ENCODE measurements at regions not wholly inside any gene's neighbourhood (a gene's known extent, or its start where the extent isn't known, plus 50 kb on each side); places are given as distances from the start of the nearest gene placed in this dataset.

- no peak for DNase-seq (ENCODE audit: low read depth)
Observed at GRCh38 chr13:72109863-72110262, 242.9 kb upstream of the DACH1 start.

- DNase-seq (ENCODE audit: low read depth) = no peak
Observed at GRCh38 chr13:72104656-72105180, 237.7 kb upstream of the DACH1 start.

- DNase-seq (ENCODE audit: low read depth) = no peak
Observed at GRCh38 chr13:72101768-72102400, 234.9 kb upstream of the DACH1 start.

GRCh38 chr13:72100339-72100738 is 233.3 kb upstream of the DACH1 start:
- no peak for DNase-seq (ENCODE audit: low read depth)

- no peak for DNase-seq (ENCODE audit: low read depth)
Observed at GRCh38 chr13:72097568-72097967, 230.6 kb upstream of the DACH1 start.

- no peak for DNase-seq (ENCODE audit: low read depth)
Observed at GRCh38 chr13:72093262-72093661, 226.3 kb upstream of the DACH1 start.

GRCh38 chr13:72074663-72075062 is 207.7 kb upstream of the DACH1 start:
- no peak for DNase-seq (ENCODE audit: low read depth)

GRCh38 chr13:72072261-72072660 is 205.3 kb upstream of the DACH1 start:
- no peak for DNase-seq (ENCODE audit: low read depth)

- no peak for DNase-seq (ENCODE audit: low read depth)
Observed at GRCh38 chr13:72071713-72072112, 204.7 kb upstream of the DACH1 start.

GRCh38 chr13:72062566-72062965 is 195.6 kb upstream of the DACH1 start:
- no peak for DNase-seq (ENCODE audit: low read depth)

- DNase-seq (ENCODE audit: low read depth) = no peak
Observed at GRCh38 chr13:72061613-72062012, 194.6 kb upstream of the DACH1 start.

- DNase-seq (ENCODE audit: low read depth) = no peak
Observed at GRCh38 chr13:72050251-72050650, 183.2 kb upstream of the DACH1 start.

- DNase-seq (ENCODE audit: low read depth) = no peak
Observed at GRCh38 chr13:72043366-72043765, 176.4 kb upstream of the DACH1 start.

- no peak for DNase-seq (ENCODE audit: low read depth)
Observed at GRCh38 chr13:72041165-72041564, 174.2 kb upstream of the DACH1 start.

- no peak for DNase-seq (ENCODE audit: low read depth)
Observed at GRCh38 chr13:72039126-72039525, 172.1 kb upstream of the DACH1 start.

GRCh38 chr13:72029981-72030380 is 163.0 kb upstream of the DACH1 start:
- DNase-seq (ENCODE audit: low read depth) = no peak

- DNase-seq (ENCODE audit: low read depth) = no peak
Observed at GRCh38 chr13:72025836-72026235, 158.8 kb upstream of the DACH1 start.

- DNase-seq (ENCODE audit: low read depth) = no peak
Observed at GRCh38 chr13:72023895-72024294, 156.9 kb upstream of the DACH1 start.

- no peak for DNase-seq (ENCODE audit: low read depth)
Observed at GRCh38 chr13:72005455-72005854, 138.5 kb upstream of the DACH1 start.

- peak; percentile 2 for DNase-seq (ENCODE audit: low read depth)
Observed at GRCh38 chr13:72004784-72005374, 137.9 kb upstream of the DACH1 start.

- DNase-seq (ENCODE audit: low read depth) = no peak
Observed at GRCh38 chr13:72004246-72004645, 137.2 kb upstream of the DACH1 start.

GRCh38 chr13:71998223-71998622 is 131.2 kb upstream of the DACH1 start:
- DNase-seq (ENCODE audit: low read depth) = no peak

GRCh38 chr13:71979616-71980015 is 112.6 kb upstream of the DACH1 start:
- no peak for DNase-seq (ENCODE audit: low read depth)

- no peak for DNase-seq (ENCODE audit: low read depth)
Observed at GRCh38 chr13:71977028-71977427, 110.0 kb upstream of the DACH1 start.
